NCI-H345 (cell line): ENCODE measurements at regions not wholly inside any gene's neighbourhood (a gene's known extent, or its start where the extent isn't known, plus 50 kb on each side); places are given as distances from the start of the nearest gene placed in this dataset.

Experiments
- DNase-seq: peaks from one replicate; lab custom pipeline; 2025; lab: John Stamatoyannopoulos, UW

GRCh38 chr6:43948527-43949485 is 178.4 kb downstream of the MRPL14 start:
- DNase-seq: no peak

- no peak for DNase-seq
Observed at GRCh38 chr6:43947860-43948259, 177.8 kb downstream of the VEGFA start.

- DNase-seq: no peak
Observed at GRCh38 chr6:43946641-43947363, 176.8 kb downstream of the VEGFA start.

- DNase-seq: no peak
Observed at GRCh38 chr6:43945768-43946080, 175.7 kb downstream of the VEGFA start.

GRCh38 chr6:43944908-43945767 is 175.1 kb downstream of the VEGFA start:
- DNase-seq: no peak

- no peak for DNase-seq
Observed at GRCh38 chr6:43943781-43944250, 173.8 kb downstream of the VEGFA start.

GRCh38 chr6:43943099-43943766 is 173.2 kb downstream of the VEGFA start:
- no peak for DNase-seq

- no peak for DNase-seq
Observed at GRCh38 chr6:43942616-43943015, 172.6 kb downstream of the VEGFA start.

- DNase-seq: no peak
Observed at GRCh38 chr6:43942011-43942442, 172.0 kb downstream of the VEGFA start.

- DNase-seq: no peak
Observed at GRCh38 chr6:43941174-43941573, 171.2 kb downstream of the VEGFA start.

GRCh38 chr6:43940393-43941087 is 170.5 kb downstream of the VEGFA start:
- no peak for DNase-seq

GRCh38 chr6:43940071-43940392 is 170.0 kb downstream of the VEGFA start:
- DNase-seq: no peak

GRCh38 chr6:43939281-43940070 is 169.5 kb downstream of the VEGFA start:
- DNase-seq: no peak

- DNase-seq: no peak
Observed at GRCh38 chr6:43938178-43939105, 168.4 kb downstream of the VEGFA start.

- DNase-seq: no peak
Observed at GRCh38 chr6:43937236-43938177, 167.5 kb downstream of the VEGFA start.

GRCh38 chr6:43936476-43936875 is 166.5 kb downstream of the VEGFA start:
- DNase-seq: no peak

GRCh38 chr6:43935921-43936439 is 166.0 kb downstream of the VEGFA start:
- DNase-seq: no peak
